GM10266 (cell line): ENCODE measurements at regions not wholly inside any gene's neighbourhood (a gene's known extent, or its start where the extent isn't known, plus 50 kb on each side); places are given as distances from the start of the nearest gene placed in this dataset.

Experiments used
- DNase-seq: peaks from one replicate; pipeline ENCODE4 v3.0.0; 2012; ENCODE audit errors: extremely low spot score
- CTCF ChIP-seq: IDR thresholded peaks from 2 replicates; pipeline ENCODE4 v1.5.1; 2012; ENCODE audit warnings: mild to moderate bottlenecking, low read depth; ENCODE audit not compliant: control insufficient read depth, insufficient read depth; ENCODE audit errors: missing control alignments

- no peak for DNase-seq
- TF ChIP-seq CTCF, result no peak
Measured at GRCh38 chr17:33469421-33469820, 176.3 kb upstream of the ASIC2 start.

GRCh38 chr17:33469911-33470310 lies 176.8 kb upstream of the ASIC2 start:
- no peak for TF ChIP-seq CTCF
- no peak for DNase-seq

- DNase-seq, result no peak
- TF ChIP-seq CTCF, result no peak
Measured at GRCh38 chr17:33473061-33473460, 180.0 kb upstream of the ASIC2 start.

- no peak for DNase-seq
- no peak for TF ChIP-seq CTCF
Measured at GRCh38 chr17:33474789-33475188, 181.7 kb upstream of the ASIC2 start.

- no peak for DNase-seq
- TF ChIP-seq CTCF, result no peak
Measured at GRCh38 chr17:33475594-33475993, 182.5 kb upstream of the ASIC2 start.

GRCh38 chr17:33481652-33482051 lies 188.6 kb upstream of the ASIC2 start:
- DNase-seq, result no peak
- TF ChIP-seq CTCF, result no peak

GRCh38 chr17:33482636-33483035 lies 189.5 kb upstream of the ASIC2 start:
- no peak for DNase-seq
- TF ChIP-seq CTCF, result no peak
